HL-60 (cell line): ENCODE measurements at regions not wholly inside any gene's neighbourhood (a gene's known extent, or its start where the extent isn't known, plus 50 kb on each side); places are given as distances from the start of the nearest gene placed in this dataset.

ENCODE experiments used
- DNase-seq, 2 experiments: peaks; one replicate each; pipeline ENCODE4 v3.0.0-alpha.2; 2010 to 2020; ENCODE audit warnings: low read depth in 1 of 2, low spot score in 1 of 2
- H3K27ac ChIP-seq: fragments of 250-450 bp; sonication (Bioruptor Pico); replicated peaks from 2 replicates; pipeline ENCODE4 v1.5.1; 2020; ENCODE audit warnings: mild to moderate bottlenecking, moderate library complexity
- H3K27me3 ChIP-seq: fragments of 250-450 bp; sonication (Bioruptor Pico); 2 replicates; pipeline ENCODE4 v1.5.1; 2021; ENCODE audit warnings: mild to moderate bottlenecking, moderate library complexity; ENCODE audit not compliant: insufficient read depth, poor library complexity, severe bottlenecking
- H3K4me3 ChIP-seq: replicated peaks from 2 replicates; pipeline ENCODE4 v1.5.1; 2011; ENCODE audit warnings: mild to moderate bottlenecking, control low read depth, low read length; ENCODE audit not compliant: insufficient read depth
- CTCF ChIP-seq: IDR thresholded peaks from one replicate; pipeline ENCODE4 v1.5.1; 2011; ENCODE audit warnings: low read length, control low read depth, inconsistent platforms; ENCODE audit not compliant: insufficient read depth
- GABPA ChIP-seq: IDR thresholded peaks from 2 replicates; pipeline ENCODE4 v1.6.1; 2012; ENCODE audit warnings: low read depth
- POLR2AphosphoS5 ChIP-seq: IDR thresholded peaks from 2 replicates; pipeline ENCODE4 v1.6.1; 2012; ENCODE audit warnings: low read depth
- REST ChIP-seq: IDR thresholded peaks from 2 replicates; pipeline ENCODE4 v1.6.1; 2012; ENCODE audit warnings: low read depth; ENCODE audit not compliant: insufficient replicate concordance
- SPI1 ChIP-seq: IDR thresholded peaks from 2 replicates; pipeline ENCODE4 v1.6.1; 2012; ENCODE audit warnings: low read depth, mild to moderate bottlenecking, borderline replicate concordance

GRCh38 chr20:7585126-7585679 lies 355.1 kb downstream of the HAO1 start:
- H3K27ac ChIP-seq: no peak overlapping the region
- no peak for TF ChIP-seq POLR2AphosphoS5
- TF ChIP-seq CTCF: no peak
- TF ChIP-seq REST: no peak
- TF ChIP-seq GABPA: no peak
- no peak for TF ChIP-seq SPI1
- H3K4me3 ChIP-seq: no peak overlapping the region
- no peaks in the 10 kb centered on the region for H3K27me3 ChIP-seq
- no peak for DNase-seq

GRCh38 chr20:7586481-7586880 lies 353.8 kb downstream of the HAO1 start:
- TF ChIP-seq SPI1 (no peak), REST (no peak), CTCF (no peak), POLR2AphosphoS5 (no peak), GABPA (no peak)
- DNase-seq: no peak
- Histone ChIP-seq H3K27me3 (no peaks in the 10 kb centered on the region), H3K4me3 (no peak overlapping the region), H3K27ac (no peak overlapping the region)

GRCh38 chr20:7589164-7589563 lies 351.1 kb downstream of the HAO1 start:
- TF ChIP-seq REST (no peak), POLR2AphosphoS5 (no peak), SPI1 (no peak), CTCF (no peak)
- H3K27me3 ChIP-seq: no peaks in the 10 kb centered on the region
- no peak overlapping the region for H3K27ac ChIP-seq
- H3K4me3 ChIP-seq: no peak overlapping the region
- no peak for DNase-seq
